Nephron (organoid): ENCODE measurements at regions not wholly inside any gene's neighbourhood (a gene's known extent, or its start where the extent isn't known, plus 50 kb on each side); places are given as distances from the start of the nearest gene placed in this dataset.
A peak's percentile ranks its signal among the peaks of the same experiment; 100 is the strongest.

Experiments
- H3K27ac Mint-ChIP-seq, 3 experiments: 2 replicates each; pipeline ENCODE4 v1.8.0; 2020; ENCODE audit warnings: mixed read lengths in 3 of 3, mild to moderate bottlenecking in 2 of 3, moderate library complexity in 1 of 3
- H3K27me3 Mint-ChIP-seq: 2 replicates; pipeline ENCODE4 v1.8.0; 2021; ENCODE audit warnings: low read depth, mild to moderate bottlenecking, moderate library complexity, mixed read lengths
- H3K36me3 Mint-ChIP-seq: 2 replicates; pipeline ENCODE4 v1.8.0; 2020; ENCODE audit warnings: low read depth, mixed read lengths
- H3K4me1 Mint-ChIP-seq: 2 replicates; pipeline ENCODE4 v1.8.0; 2020; ENCODE audit warnings: mixed read lengths
- H3K4me3 Mint-ChIP-seq, 3 experiments: 2 replicates each; pipeline ENCODE4 v1.8.0; 2020; ENCODE audit warnings: mild to moderate bottlenecking in 3 of 3, mixed read lengths in 3 of 3, moderate library complexity in 2 of 3
- H3K9me3 Mint-ChIP-seq: 2 replicates; pipeline ENCODE4 v1.8.0; 2020; ENCODE audit warnings: mixed read lengths
- TF ChIP-seq, protein P1 (sequence below), 3 experiments: fragments of 200-600 bp; sonication (generic); IDR thresholded peaks; one replicate each; pipeline ENCODE4 v1.5.0; 2021; ENCODE audit warnings: antibody characterized with exemption in 3 of 3; ENCODE audit not compliant: unreplicated experiment in 3 of 3

DNA sequence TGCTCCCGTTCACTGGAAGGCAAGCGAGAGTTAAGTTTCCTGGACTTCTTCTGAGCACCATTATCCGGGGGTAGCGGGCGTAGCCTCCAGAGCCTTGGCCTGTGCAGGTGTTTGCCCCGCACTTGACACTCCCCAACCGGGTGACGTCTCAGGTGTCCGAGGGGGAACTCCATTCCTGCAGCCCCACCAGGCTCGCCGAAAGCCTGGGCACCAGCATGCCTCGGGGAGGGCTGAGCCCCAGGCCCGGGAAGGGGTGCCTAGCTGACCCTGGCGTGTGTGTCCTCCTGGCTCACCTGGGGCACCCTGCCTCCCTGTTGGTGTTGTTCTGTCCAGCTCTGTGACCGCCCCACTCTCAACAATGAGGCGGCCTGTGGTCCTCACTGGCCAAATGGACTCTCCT is 109.4 kb upstream of the GPR26 start:
- H3K36me3 Mint-ChIP-seq, result no peaks in the 10 kb centered on the region
- no peaks in the 10 kb centered on the region for H3K4me1 Mint-ChIP-seq
- no peaks in the 10 kb centered on the region for H3K9me3 Mint-ChIP-seq
- TF ChIP-seq, protein P1, sequence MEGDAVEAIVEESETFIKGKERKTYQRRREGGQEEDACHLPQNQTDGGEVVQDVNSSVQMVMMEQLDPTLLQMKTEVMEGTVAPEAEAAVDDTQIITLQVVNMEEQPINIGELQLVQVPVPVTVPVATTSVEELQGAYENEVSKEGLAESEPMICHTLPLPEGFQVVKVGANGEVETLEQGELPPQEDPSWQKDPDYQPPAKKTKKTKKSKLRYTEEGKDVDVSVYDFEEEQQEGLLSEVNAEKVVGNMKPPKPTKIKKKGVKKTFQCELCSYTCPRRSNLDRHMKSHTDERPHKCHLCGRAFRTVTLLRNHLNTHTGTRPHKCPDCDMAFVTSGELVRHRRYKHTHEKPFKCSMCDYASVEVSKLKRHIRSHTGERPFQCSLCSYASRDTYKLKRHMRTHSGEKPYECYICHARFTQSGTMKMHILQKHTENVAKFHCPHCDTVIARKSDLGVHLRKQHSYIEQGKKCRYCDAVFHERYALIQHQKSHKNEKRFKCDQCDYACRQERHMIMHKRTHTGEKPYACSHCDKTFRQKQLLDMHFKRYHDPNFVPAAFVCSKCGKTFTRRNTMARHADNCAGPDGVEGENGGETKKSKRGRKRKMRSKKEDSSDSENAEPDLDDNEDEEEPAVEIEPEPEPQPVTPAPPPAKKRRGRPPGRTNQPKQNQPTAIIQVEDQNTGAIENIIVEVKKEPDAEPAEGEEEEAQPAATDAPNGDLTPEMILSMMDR (IDR thresholded peaks at IDR 0.05; ENCODE audit: unreplicated experiment in 3 of 3), result no peak
- peaks cover 53% of the 10 kb centered on the region for H3K27me3 Mint-ChIP-seq
- H3K27ac Mint-ChIP-seq, result no peak overlapping the region
- no peak overlapping the region for H3K4me3 Mint-ChIP-seq

DNA sequence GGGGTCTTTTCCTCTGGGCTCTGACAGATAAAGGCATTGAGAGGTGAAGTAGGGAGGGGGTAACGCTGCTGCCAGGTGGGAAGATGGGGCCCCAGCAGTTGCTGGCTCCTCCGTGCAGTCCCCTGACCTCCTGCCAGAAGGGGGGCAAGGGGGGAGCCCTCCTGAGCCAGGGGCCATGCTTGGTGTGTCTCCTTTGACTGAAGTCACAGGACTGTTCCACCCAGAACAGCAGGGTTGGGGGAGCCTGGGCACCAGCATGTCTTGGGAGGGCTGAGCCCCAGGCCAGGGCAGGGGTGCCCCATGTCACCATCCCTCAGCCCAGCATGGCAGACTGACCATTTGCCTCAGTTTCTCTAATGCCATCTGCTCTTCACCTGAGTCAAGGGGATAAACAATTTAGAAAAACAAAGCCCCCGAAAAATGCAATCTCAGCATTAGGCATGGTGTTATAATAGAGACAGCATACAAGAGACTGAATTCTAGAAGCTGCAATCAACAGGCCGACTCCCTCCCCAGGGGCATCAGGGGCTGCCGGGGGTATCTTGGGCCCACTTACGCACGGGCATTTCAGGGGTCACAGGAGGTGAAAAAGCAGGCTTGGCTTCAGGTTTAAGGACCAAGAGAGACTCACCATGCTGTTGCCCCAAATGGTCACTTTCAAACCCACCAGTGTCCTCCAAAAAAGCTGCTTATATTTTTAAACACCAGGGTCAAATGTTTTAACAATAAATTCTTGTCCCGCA is 108.6 kb upstream of the GPR26 start:
- Mint-ChIP-seq H3K9me3 (no peaks in the 10 kb centered on the region), H3K4me3 (no peak overlapping the region), H3K4me1 (no peaks in the 10 kb centered on the region), H3K36me3 (no peaks in the 10 kb centered on the region), H3K27ac (no peak overlapping the region), H3K27me3 (peaks cover 58% of the 10 kb centered on the region)
- TF ChIP-seq, protein P1 (IDR thresholded peaks at IDR 0.05; ENCODE audit: unreplicated experiment in 3 of 3), result no peak

DNA sequence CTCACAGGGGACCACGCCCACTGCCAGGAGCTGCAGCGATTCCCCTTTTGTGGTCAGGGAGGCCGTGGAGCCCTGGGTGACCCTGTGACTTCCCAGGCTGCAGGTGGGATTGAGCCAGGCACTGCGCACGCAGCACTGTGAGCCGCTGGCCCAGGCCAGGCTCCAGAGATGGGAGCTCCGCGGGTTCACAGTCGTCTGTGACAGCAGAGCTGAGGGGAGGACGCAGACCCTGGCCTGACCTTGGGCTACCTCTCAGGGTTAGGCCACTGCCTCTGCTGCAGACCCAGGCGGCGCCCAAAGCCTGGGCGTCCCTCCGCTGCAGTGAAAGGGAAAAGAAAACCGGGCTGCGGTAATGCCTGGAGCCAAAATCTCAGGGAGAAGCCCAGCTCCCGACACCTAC is 107.5 kb upstream of the GPR26 start:
- Mint-ChIP-seq H3K27me3 (peaks cover 57% of the 10 kb centered on the region), H3K36me3 (no peaks in the 10 kb centered on the region), H3K27ac (no peak overlapping the region), H3K4me1 (no peaks in the 10 kb centered on the region), H3K4me3 (no peak overlapping the region), H3K9me3 (no peaks in the 10 kb centered on the region)
- TF ChIP-seq, protein P1 (IDR thresholded peaks at IDR 0.05; ENCODE audit: unreplicated experiment in 3 of 3), result no peak

DNA sequence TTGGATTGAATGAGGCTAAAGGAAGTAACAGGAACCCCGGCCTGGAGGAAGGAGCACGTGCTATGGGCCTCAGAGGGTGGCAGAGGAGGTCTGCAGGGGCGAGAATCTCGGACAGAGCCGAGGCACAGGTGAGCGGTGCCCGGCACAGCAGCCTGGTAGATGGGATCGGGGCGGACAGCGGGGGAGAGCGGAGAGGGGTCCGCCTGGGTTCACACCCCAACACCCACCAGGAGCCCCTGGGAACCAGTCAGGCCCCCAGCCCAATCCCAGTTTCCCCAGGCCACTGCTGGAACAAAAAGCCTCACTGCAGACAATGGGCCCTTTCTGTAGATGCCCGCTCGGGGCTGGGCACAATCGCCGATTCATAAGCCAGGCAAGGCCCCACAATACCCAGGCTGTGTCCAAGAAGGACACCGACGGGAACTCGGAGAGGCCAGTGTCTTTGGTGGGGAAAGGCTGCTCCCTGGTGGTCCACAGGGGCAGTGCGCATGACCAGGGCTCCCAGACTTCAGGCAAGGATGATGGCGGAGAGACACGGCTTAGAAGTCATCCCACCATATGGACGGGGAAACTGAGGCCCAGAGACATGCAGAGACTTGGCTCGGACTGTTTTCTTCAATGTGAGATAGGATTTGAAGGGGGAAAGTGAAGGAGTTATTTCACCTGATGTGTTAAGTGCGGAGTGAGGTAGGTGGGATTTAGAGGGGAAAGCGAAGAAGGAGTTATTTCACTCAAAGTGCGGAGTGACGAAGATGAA is 106.9 kb upstream of the GPR26 start:
- TF ChIP-seq, protein P1 (IDR thresholded peaks at IDR 0.05; ENCODE audit: unreplicated experiment in 3 of 3), result peak; percentile 96 to 98 (median 97)
- Mint-ChIP-seq H3K27me3 (peaks cover 57% of the 10 kb centered on the region), H3K27ac (no peak overlapping the region), H3K36me3 (no peaks in the 10 kb centered on the region), H3K4me1 (no peaks in the 10 kb centered on the region), H3K9me3 (no peaks in the 10 kb centered on the region), H3K4me3 (no peak overlapping the region)

DNA sequence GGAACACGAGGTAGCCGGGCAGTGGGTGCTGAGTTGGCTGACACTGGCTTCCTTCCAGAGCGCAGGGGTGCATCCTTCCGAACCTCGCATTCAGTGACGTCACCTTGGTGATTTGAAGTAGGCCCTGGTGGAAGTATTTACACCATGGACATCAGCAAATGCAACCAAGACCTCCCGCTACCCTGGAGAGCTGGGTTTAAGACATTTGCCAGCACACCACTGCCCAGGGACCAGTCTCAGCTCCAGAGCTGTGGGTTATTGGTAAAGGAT is 106.4 kb upstream of the GPR26 start:
- Mint-ChIP-seq H3K4me3 (no peak overlapping the region), H3K9me3 (no peaks in the 10 kb centered on the region), H3K27ac (no peak overlapping the region), H3K36me3 (no peaks in the 10 kb centered on the region), H3K4me1 (no peaks in the 10 kb centered on the region), H3K27me3 (peaks cover 59% of the 10 kb centered on the region)
- TF ChIP-seq, protein P1 (IDR thresholded peaks at IDR 0.05; ENCODE audit: unreplicated experiment in 3 of 3), result no peak
